ENCODE measurements at regions not wholly inside any gene's neighbourhood (a gene's known extent, or its start where the extent isn't known, plus 50 kb on each side); places are given as distances from the start of the nearest gene placed in this dataset.

DNA sequence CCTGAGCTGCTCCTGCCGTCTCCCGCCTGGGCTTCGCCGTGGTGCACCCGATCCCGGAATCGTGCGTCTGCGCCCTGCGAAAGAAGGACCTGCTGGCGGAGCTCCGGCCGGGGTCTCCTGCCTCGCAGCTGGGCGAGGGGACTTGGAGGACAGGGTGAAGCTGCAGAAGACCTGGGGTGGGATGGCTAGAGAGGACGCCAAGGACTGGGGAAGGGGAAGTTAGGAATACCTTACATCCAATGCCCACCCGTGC, 150.2 kb downstream of the PRL start:
- H3K27ac Mint-ChIP-seq (ENCODE audit: unreplicated experiment) = no peak overlapping the region
- no peaks in the 10 kb centered on the region for H3K9me3 Mint-ChIP-seq (ENCODE audit: low read depth, unreplicated experiment)
- no peaks in the 10 kb centered on the region for H3K27me3 Mint-ChIP-seq (ENCODE audit: unreplicated experiment)
- H3K4me3 Mint-ChIP-seq (ENCODE audit: low read depth, unreplicated experiment) = no peak overlapping the region
- CTCF ChIA-PET = no interaction called here
- no peak for DNase-seq
- intact Hi-C loops (cut with micrococcal nuclease; ENCODE audit: unreplicated experiment) = loop anchor here (5.0 to 10.0 kb wide), 3 partner anchors 199 to 678 kb away; partner anchors contain the start of gene SOX4
- H3K4me1 Mint-ChIP-seq (ENCODE audit: low read depth, unreplicated experiment) = peaks cover 15% of the 10 kb centered on the region
- no TSS peak for BruUV-seq (replicated peaks)
- TF ChIP-seq, protein P1, sequence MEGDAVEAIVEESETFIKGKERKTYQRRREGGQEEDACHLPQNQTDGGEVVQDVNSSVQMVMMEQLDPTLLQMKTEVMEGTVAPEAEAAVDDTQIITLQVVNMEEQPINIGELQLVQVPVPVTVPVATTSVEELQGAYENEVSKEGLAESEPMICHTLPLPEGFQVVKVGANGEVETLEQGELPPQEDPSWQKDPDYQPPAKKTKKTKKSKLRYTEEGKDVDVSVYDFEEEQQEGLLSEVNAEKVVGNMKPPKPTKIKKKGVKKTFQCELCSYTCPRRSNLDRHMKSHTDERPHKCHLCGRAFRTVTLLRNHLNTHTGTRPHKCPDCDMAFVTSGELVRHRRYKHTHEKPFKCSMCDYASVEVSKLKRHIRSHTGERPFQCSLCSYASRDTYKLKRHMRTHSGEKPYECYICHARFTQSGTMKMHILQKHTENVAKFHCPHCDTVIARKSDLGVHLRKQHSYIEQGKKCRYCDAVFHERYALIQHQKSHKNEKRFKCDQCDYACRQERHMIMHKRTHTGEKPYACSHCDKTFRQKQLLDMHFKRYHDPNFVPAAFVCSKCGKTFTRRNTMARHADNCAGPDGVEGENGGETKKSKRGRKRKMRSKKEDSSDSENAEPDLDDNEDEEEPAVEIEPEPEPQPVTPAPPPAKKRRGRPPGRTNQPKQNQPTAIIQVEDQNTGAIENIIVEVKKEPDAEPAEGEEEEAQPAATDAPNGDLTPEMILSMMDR (IDR thresholded peaks at IDR 0.05; ENCODE audit: unreplicated experiment) = no peak
- H3K36me3 Mint-ChIP-seq (ENCODE audit: insufficient read depth, unreplicated experiment) = peaks cover 4% of the 10 kb centered on the region

DNA sequence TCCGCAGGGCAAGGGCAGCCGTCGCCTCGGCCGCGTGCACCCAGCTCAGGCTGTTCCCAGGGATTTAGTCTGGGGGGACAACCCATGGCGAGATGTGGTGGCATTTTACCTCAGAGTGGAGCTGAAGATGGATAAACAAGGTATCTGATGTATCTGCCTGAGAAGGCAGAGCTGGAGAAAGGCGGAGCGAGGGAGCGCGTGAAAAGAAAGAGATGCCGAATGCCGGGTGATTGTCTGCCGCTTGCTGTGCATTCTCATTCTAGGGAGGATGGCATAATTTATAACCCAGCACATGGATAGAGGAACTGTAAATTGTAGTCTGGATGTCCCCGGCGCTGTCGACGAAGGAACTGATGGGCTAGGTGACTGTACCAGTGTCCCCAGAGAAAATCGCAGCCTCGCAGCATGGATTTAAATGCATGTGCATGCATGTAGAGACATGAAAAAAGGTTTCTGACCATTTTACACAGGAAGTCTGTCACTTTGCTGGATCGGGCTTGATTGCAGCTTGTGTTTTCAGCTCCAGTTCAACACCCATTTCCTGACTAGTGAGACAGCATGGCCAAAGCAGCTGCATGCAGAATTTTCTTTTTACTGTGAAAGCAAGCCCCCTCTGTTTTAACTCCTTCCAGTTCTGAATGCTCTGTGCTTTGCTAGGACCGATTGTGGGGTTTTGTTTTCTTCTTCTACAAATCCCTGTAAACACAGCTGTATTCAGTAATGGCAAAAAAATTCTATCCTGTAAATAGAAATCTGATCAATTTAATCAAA, 149.7 kb downstream of the PRL start:
- H3K36me3 Mint-ChIP-seq (ENCODE audit: insufficient read depth, unreplicated experiment) = peaks cover 4% of the 10 kb centered on the region
- TF ChIP-seq, protein P1 (IDR thresholded peaks at IDR 0.05; ENCODE audit: unreplicated experiment) = no peak
- no peak for DNase-seq
- no TSS peak for BruUV-seq (replicated peaks)
- no peaks in the 10 kb centered on the region for H3K9me3 Mint-ChIP-seq (ENCODE audit: low read depth, unreplicated experiment)
- CTCF ChIA-PET = interaction anchor here (0.6 to 1.8 kb wide), 5 partner anchors 34 to 680 kb away, joined by 3 to 6 read pairs (median 3); no protein-coding TSS in a partner anchor
- no peaks in the 10 kb centered on the region for H3K27me3 Mint-ChIP-seq (ENCODE audit: unreplicated experiment)
- no peak overlapping the region for H3K4me3 Mint-ChIP-seq (ENCODE audit: low read depth, unreplicated experiment)
- no peak overlapping the region for H3K27ac Mint-ChIP-seq (ENCODE audit: unreplicated experiment)
- intact Hi-C loops (cut with micrococcal nuclease; ENCODE audit: unreplicated experiment) = loop anchor here (5.0 to 10.0 kb wide), 3 partner anchors 200 to 678 kb away; partner anchors contain the start of gene SOX4
- peaks cover 11% of the 10 kb centered on the region for H3K4me1 Mint-ChIP-seq (ENCODE audit: low read depth, unreplicated experiment)

DNA sequence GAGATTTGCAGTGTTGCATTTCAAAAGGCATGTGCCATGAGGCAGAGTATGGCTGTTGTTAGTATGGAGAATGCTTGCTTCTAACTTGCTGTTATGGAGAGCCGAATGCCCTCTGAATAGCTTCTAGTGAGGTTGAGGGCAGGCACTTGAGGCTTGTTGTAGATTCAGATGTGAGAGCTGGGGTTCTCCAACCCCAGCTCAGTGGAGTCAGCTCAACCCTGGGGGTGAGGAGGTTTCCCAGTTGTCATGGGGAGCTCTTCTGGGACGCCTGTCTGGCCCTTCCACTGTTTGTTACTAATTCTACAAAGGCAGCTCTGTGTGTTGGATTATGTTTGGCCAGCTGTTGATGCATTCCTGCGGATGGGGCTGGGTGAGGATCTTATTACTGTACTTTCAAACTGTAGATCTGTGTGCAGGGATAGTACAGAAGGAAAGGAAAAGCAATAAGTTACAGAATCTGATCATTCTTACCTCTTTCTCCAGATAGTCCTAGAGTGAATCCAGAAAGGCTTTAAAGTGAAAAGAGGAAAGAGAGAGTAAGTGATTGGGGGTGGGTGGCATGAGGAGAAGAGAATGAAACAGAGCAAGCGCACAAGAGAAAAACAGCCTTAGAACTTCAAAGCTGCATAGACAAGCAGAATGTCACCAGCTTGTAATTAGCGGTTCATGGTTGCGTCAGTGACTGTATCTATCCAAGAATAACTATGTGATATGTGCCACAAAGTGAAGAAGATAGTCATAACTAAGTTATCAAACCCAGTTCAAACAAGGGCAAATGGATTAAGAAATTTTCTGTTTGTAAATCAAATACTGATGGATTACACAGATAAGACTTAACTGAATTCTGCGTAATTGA, 148.7 kb downstream of the PRL start:
- BruUV-seq (replicated peaks) = no TSS peak
- peak; percentile 70 for DNase-seq
- no peak overlapping the region for H3K4me3 Mint-ChIP-seq (ENCODE audit: low read depth, unreplicated experiment)
- H3K27ac Mint-ChIP-seq (ENCODE audit: unreplicated experiment) = no peak overlapping the region
- H3K27me3 Mint-ChIP-seq (ENCODE audit: unreplicated experiment) = no peaks in the 10 kb centered on the region
- intact Hi-C loops (cut with micrococcal nuclease; ENCODE audit: unreplicated experiment) = loop anchor here (2.0 to 10.0 kb wide), 4 partner anchors 111 to 677 kb away; partner anchors contain the start of gene SOX4
- CTCF ChIA-PET = interaction anchor here (0.7 to 1.8 kb wide), 5 partner anchors 35 to 679 kb away, joined by 3 to 6 read pairs (median 3); no protein-coding TSS in a partner anchor
- H3K4me1 Mint-ChIP-seq (ENCODE audit: low read depth, unreplicated experiment) = peaks cover 11% of the 10 kb centered on the region
- H3K36me3 Mint-ChIP-seq (ENCODE audit: insufficient read depth, unreplicated experiment) = peaks cover 4% of the 10 kb centered on the region
- no peaks in the 10 kb centered on the region for H3K9me3 Mint-ChIP-seq (ENCODE audit: low read depth, unreplicated experiment)
- TF ChIP-seq, protein P1 (IDR thresholded peaks at IDR 0.05; ENCODE audit: unreplicated experiment) = no peak

DNA sequence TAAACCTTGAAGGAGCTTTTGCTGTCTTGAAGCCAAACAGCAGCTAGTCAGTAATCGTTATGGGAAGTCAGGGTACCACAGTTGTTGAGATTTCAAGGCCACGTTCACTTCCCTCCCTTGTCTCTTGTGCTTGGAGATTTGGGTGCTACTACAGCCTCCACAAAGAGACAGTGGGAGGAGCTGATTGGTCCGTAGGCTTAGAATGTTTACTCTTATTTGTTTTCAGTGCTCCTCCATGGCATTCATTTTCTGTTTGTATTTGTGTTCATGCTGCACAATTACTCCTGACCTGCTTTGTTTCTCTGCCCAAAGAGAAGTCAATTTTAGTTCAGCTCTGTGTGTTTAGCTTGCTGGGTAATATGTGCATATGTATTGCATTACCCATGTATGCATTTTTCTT, 147.7 kb downstream of the PRL start:
- H3K27me3 Mint-ChIP-seq (ENCODE audit: unreplicated experiment) = no peaks in the 10 kb centered on the region
- no peak overlapping the region for H3K4me3 Mint-ChIP-seq (ENCODE audit: low read depth, unreplicated experiment)
- TF ChIP-seq, protein P1 (IDR thresholded peaks at IDR 0.05; ENCODE audit: unreplicated experiment) = no peak
- H3K4me1 Mint-ChIP-seq (ENCODE audit: low read depth, unreplicated experiment) = peaks cover 11% of the 10 kb centered on the region
- peaks cover 4% of the 10 kb centered on the region for H3K36me3 Mint-ChIP-seq (ENCODE audit: insufficient read depth, unreplicated experiment)
- no peak for DNase-seq
- BruUV-seq (replicated peaks) = no TSS peak
- intact Hi-C loops (cut with micrococcal nuclease; ENCODE audit: unreplicated experiment) = loop anchor here (2.0 to 10.0 kb wide), 4 partner anchors 112 to 676 kb away; partner anchors contain the start of gene SOX4
- no peaks in the 10 kb centered on the region for H3K9me3 Mint-ChIP-seq (ENCODE audit: low read depth, unreplicated experiment)
- CTCF ChIA-PET = no interaction called here
- no peak overlapping the region for H3K27ac Mint-ChIP-seq (ENCODE audit: unreplicated experiment)

Data from Calu3 (cell line).